GM12892 (cell line): ENCODE measurements at regions not wholly inside any gene's neighbourhood (a gene's known extent, or its start where the extent isn't known, plus 50 kb on each side); places are given as distances from the start of the nearest gene placed in this dataset.

Source experiments
- POLR2A ChIP-seq: IDR thresholded peaks from 2 replicates; pipeline ENCODE4 v1.6.1; 2011; ENCODE audit warnings: low read depth, low read length, control low read depth
- POLR2AphosphoS5 ChIP-seq: IDR thresholded peaks from 2 replicates; pipeline ENCODE4 v1.6.1; 2011; ENCODE audit warnings: low read depth, low read length, control low read depth

DNA sequence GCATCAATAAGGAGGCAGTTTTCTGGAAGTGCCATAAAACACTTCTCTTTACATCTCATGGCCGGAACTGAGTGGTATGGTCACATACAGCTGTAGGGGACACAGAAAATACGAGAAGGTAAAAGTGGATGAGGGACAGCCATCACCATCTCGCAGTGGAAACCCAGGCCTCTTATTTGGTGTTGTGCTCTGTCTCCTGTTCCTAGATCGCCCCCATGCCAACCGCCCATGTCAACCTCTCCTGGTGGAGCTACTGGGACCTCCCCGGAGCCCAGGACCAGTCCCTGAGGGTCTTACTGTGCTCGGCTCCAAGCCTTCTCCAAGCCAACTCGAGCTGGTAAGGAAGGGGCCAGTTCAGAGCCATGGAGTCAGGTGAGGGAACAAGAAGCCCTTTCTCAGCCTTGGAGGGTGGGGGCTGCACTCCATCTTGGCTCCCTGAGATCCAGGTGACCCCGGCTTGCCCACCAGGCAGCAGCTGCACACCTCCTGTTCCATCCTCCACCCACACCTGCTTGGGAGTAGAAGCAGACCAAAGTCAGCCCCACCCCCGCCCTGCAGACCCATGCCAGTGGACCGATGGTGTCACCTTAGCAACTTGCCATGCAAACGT, 149.0 kb upstream of the CST7 start:
- TF ChIP-seq POLR2A = no peak
- TF ChIP-seq POLR2AphosphoS5 = no peak
